ENCODE measurements at regions not wholly inside any gene's neighbourhood (a gene's known extent, or its start where the extent isn't known, plus 50 kb on each side); places are given as distances from the start of the nearest gene placed in this dataset.

DNA sequence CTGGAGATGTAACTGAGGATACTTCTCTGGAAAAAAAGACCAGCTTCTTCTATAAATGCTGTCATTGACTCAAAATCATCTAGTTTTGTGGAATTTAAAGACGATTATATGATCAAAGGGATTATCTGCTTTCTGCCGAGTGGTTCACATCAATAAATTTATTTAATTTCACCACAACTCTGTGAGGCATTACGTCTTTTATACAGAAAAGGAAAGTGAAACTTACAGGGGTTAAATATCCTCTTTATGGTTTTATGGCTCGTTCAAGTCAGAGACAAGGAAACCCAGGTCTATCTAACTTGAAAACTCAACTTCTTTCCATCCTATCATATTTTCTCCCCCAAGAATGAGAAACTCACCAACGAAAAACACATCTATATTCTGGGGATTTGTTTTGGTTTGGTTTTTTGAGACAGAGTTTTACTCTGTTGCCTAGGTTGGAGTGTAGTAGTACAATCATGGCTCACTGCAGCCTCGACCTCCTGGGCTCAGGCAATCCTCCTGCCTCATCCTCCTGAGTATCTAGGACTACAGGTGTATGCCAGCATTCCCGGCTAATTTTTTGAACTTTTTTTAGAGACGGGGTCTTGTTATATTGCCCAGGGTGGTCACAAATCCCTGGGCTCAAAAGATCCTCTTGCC is 377.9 kb upstream of the EMCN start:
- Histone ChIP-seq H3K27me3 (replicated peaks; ENCODE audit: insufficient read depth) (no peaks in the 10 kb centered on the region), H3K27ac (no peak overlapping the region), H3K9me3 (no peaks in the 10 kb centered on the region), H3K36me3 (no peaks in the 10 kb centered on the region), H3K4me3 (no peak overlapping the region), H3K4me1 (replicated peaks) (no peaks in the 10 kb centered on the region)
- TF ChIP-seq POLR2A (IDR thresholded peaks at IDR 0.05) (no peak), POLR2AphosphoS5 (IDR thresholded peaks at IDR 0.05) (no peak)
- TF ChIP-seq, protein P1, sequence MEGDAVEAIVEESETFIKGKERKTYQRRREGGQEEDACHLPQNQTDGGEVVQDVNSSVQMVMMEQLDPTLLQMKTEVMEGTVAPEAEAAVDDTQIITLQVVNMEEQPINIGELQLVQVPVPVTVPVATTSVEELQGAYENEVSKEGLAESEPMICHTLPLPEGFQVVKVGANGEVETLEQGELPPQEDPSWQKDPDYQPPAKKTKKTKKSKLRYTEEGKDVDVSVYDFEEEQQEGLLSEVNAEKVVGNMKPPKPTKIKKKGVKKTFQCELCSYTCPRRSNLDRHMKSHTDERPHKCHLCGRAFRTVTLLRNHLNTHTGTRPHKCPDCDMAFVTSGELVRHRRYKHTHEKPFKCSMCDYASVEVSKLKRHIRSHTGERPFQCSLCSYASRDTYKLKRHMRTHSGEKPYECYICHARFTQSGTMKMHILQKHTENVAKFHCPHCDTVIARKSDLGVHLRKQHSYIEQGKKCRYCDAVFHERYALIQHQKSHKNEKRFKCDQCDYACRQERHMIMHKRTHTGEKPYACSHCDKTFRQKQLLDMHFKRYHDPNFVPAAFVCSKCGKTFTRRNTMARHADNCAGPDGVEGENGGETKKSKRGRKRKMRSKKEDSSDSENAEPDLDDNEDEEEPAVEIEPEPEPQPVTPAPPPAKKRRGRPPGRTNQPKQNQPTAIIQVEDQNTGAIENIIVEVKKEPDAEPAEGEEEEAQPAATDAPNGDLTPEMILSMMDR (IDR thresholded peaks at IDR 0.05): no peak
- DNase-seq (ENCODE audit: low spot score): no peak
- WGBS: 61% methylated on average over 8 of the region's 8 CpGs
- intact Hi-C loops (cut with DNase I): no loop called here

DNA sequence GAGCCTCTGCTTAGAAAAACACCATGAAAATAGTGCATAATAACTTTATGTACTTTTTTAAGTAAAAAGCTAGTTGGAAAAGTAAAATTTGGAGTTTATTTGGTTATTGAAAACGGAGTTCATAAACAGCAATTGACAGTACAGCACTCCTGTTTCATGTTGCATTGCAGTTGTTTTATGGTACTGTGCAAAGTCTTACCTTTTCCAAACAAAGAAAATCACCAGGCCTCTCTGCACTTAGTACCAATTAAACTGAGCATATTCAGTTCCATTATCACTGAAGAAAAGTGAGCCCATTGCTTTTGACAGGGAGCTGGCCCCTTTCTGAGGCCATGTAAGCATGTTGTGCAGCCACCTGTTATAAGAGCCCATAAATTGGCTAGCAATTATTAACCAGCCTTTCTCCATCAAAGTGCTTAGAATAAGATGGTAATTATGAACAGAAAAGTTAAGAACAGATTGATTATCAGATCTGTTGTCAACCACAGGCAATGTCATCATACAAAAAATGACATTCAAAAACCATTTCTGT is 376.6 kb upstream of the EMCN start:
- Histone ChIP-seq H3K27ac (no peak overlapping the region), H3K9me3 (no peaks in the 10 kb centered on the region), H3K4me3 (no peak overlapping the region), H3K4me1 (replicated peaks) (no peaks in the 10 kb centered on the region), H3K27me3 (replicated peaks; ENCODE audit: insufficient read depth) (no peaks in the 10 kb centered on the region), H3K36me3 (no peaks in the 10 kb centered on the region)
- TF ChIP-seq POLR2AphosphoS5 (IDR thresholded peaks at IDR 0.05) (no peak), POLR2A (IDR thresholded peaks at IDR 0.05) (no peak)
- TF ChIP-seq, protein P1 (IDR thresholded peaks at IDR 0.05): no peak
- WGBS: 53% methylated on average over 1 of the region's 1 CpG
- intact Hi-C loops (cut with DNase I): no loop called here
- DNase-seq (ENCODE audit: low spot score): no peak

- Histone ChIP-seq H3K9me3 (no peaks in the 10 kb centered on the region), H3K36me3 (no peaks in the 10 kb centered on the region), H3K27me3 (replicated peaks; ENCODE audit: insufficient read depth) (no peaks in the 10 kb centered on the region), H3K27ac (no peak overlapping the region), H3K4me1 (replicated peaks) (no peaks in the 10 kb centered on the region), H3K4me3 (no peak overlapping the region)
- intact Hi-C loops (cut with DNase I): no loop called here
- DNase-seq (ENCODE audit: low spot score): no peak
- TF ChIP-seq POLR2A (IDR thresholded peaks at IDR 0.05): no peak
- no peak for TF ChIP-seq POLR2AphosphoS5 (IDR thresholded peaks at IDR 0.05)
- TF ChIP-seq, protein P1 (IDR thresholded peaks at IDR 0.05): no peak
- WGBS: 99% methylated on average over 2 of the region's 2 CpGs
Observed at GRCh38 chr4:100891808-100892207, 374.0 kb upstream of the EMCN start.

DNA sequence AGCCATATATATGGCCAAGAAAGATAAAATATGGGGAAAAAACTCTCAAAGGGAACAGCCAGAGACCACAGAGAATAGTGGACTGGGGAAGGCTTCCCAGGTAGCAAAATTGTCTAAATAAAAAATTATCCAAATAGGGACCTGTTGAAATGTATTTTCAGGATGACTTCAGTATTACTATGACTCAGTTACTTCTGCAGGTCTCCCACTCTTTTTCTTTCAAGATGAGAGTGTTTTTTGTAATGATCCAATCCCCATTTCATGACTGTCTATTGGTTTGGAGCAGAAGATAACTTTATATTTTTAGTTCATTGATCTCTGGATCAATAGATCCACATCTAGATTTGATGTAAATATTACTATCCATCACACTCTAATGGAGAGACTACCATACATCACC is 372.1 kb upstream of the EMCN start:
- intact Hi-C loops (cut with DNase I): no loop called here
- DNase-seq (ENCODE audit: low spot score): no peak
- no peak overlapping the region for H3K4me3 ChIP-seq
- TF ChIP-seq POLR2AphosphoS5 (IDR thresholded peaks at IDR 0.05): no peak
- no peak for TF ChIP-seq POLR2A (IDR thresholded peaks at IDR 0.05)
- TF ChIP-seq, protein P1 (IDR thresholded peaks at IDR 0.05): no peak
- H3K36me3 ChIP-seq: no peaks in the 10 kb centered on the region
- H3K27ac ChIP-seq: no peak overlapping the region
- H3K4me1 ChIP-seq (replicated peaks): no peaks in the 10 kb centered on the region
- H3K27me3 ChIP-seq (replicated peaks; ENCODE audit: insufficient read depth): no peaks in the 10 kb centered on the region
- no peaks in the 10 kb centered on the region for H3K9me3 ChIP-seq

GRCh38 chr4:100889401-100889800 is 371.6 kb upstream of the EMCN start:
- no peaks in the 10 kb centered on the region for H3K4me1 ChIP-seq (replicated peaks)
- H3K9me3 ChIP-seq: no peaks in the 10 kb centered on the region
- no peak overlapping the region for H3K27ac ChIP-seq
- 89% methylated on average over 2 of the region's 2 CpGs for WGBS
- no peak overlapping the region for H3K4me3 ChIP-seq
- intact Hi-C loops (cut with DNase I): no loop called here
- TF ChIP-seq POLR2AphosphoS5 (IDR thresholded peaks at IDR 0.05) (no peak), POLR2A (IDR thresholded peaks at IDR 0.05) (no peak)
- TF ChIP-seq, protein P1 (IDR thresholded peaks at IDR 0.05): no peak
- no peak for DNase-seq (ENCODE audit: low spot score)
- H3K27me3 ChIP-seq (replicated peaks; ENCODE audit: insufficient read depth): no peaks in the 10 kb centered on the region
- H3K36me3 ChIP-seq: no peaks in the 10 kb centered on the region

All from prostate gland (tissue), 2 donors.